ENCODE measurements at regions not wholly inside any gene's neighbourhood (a gene's known extent, or its start where the extent isn't known, plus 50 kb on each side); places are given as distances from the start of the nearest gene placed in this dataset.

- TF ChIP-seq CTCF (tag by site-specific recombination; IDR thresholded peaks at IDR 0.05) = no peak
- no peak for TF ChIP-seq ZNF626 (tag by site-specific recombination; IDR thresholded peaks at IDR 0.05)
- TF ChIP-seq SCRT1 (tag by site-specific recombination; IDR thresholded peaks at IDR 0.05; ENCODE audit: borderline replicate concordance) = no peak
- TF ChIP-seq PRDM1 (tag by site-specific recombination; IDR thresholded peaks at IDR 0.05) = no peak
- no peak for TF ChIP-seq ZNF24 (tag by site-specific recombination; IDR thresholded peaks at IDR 0.05)
- TF ChIP-seq MEIS1 (CRISPR knock-in tag; IDR thresholded peaks at IDR 0.05; ENCODE audit: borderline replicate concordance) = no peak
- TF ChIP-seq ZNF544 (tag by site-specific recombination; IDR thresholded peaks at IDR 0.05) = no peak
- TF ChIP-seq ZNF133 (tag by site-specific recombination; IDR thresholded peaks at IDR 0.05) = no peak
- TF ChIP-seq YY2 (tag by site-specific recombination; IDR thresholded peaks at IDR 0.05) = no peak
- TF ChIP-seq ZNF324 (tag by site-specific recombination; IDR thresholded peaks at IDR 0.05) = no peak
- TF ChIP-seq ZNF704 (tag by site-specific recombination; IDR thresholded peaks at IDR 0.05) = no peak
- no peak for TF ChIP-seq ZBTB49 (tag by site-specific recombination; IDR thresholded peaks at IDR 0.05; ENCODE audit: low read depth)
- TF ChIP-seq TCF7L2 (IDR thresholded peaks at IDR 0.05; ENCODE audit: borderline replicate concordance, low read depth, low read length) = no peak
Measured at GRCh38 chr14:37681486-37681885, 86.1 kb downstream of the TTC6 start.
